ENCODE measurements at regions not wholly inside any gene's neighbourhood (a gene's known extent, or its start where the extent isn't known, plus 50 kb on each side); places are given as distances from the start of the nearest gene placed in this dataset.

DNA sequence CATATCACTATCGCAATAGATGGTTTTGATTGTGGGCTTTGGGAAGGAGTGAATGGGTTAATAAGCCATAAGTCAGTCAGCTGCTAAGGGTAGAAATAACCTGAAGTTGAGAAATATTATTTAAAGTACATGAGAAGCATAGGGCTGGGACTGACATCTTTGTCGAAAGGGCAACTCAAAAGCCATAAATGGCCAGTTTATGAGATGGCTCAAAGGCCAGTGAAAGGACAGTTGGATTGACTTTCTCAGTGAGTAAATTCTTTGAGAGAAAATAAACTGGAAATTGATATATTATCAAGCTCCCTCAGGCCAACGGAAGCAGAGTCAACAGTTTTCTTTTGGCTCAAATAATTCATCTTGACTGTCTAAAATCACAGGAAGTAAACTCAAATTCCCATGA is 419.8 kb downstream of the NSUN3 start:
- TF ChIP-seq POLR2AphosphoS5 (IDR thresholded peaks at IDR 0.05), result no peak
- TF ChIP-seq, protein P1, sequence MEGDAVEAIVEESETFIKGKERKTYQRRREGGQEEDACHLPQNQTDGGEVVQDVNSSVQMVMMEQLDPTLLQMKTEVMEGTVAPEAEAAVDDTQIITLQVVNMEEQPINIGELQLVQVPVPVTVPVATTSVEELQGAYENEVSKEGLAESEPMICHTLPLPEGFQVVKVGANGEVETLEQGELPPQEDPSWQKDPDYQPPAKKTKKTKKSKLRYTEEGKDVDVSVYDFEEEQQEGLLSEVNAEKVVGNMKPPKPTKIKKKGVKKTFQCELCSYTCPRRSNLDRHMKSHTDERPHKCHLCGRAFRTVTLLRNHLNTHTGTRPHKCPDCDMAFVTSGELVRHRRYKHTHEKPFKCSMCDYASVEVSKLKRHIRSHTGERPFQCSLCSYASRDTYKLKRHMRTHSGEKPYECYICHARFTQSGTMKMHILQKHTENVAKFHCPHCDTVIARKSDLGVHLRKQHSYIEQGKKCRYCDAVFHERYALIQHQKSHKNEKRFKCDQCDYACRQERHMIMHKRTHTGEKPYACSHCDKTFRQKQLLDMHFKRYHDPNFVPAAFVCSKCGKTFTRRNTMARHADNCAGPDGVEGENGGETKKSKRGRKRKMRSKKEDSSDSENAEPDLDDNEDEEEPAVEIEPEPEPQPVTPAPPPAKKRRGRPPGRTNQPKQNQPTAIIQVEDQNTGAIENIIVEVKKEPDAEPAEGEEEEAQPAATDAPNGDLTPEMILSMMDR (IDR thresholded peaks at IDR 0.05), result no peak
- TF ChIP-seq POLR2A (IDR thresholded peaks at IDR 0.05; ENCODE audit: low read depth), result no peak
